H9 (cell line): ENCODE measurements at regions not wholly inside any gene's neighbourhood (a gene's known extent, or its start where the extent isn't known, plus 50 kb on each side); places are given as distances from the start of the nearest gene placed in this dataset.

Experiments used
- DNase-seq: peaks from one replicate; pipeline ENCODE4 v3.0.0-alpha.2; 2017
- H2AFZ ChIP-seq: one replicate; pipeline ENCODE4 v1.6.1; 2013; ENCODE audit warnings: mild to moderate bottlenecking, low read length, control low read depth, moderate library complexity
- H2AK5ac ChIP-seq: 2 replicates; pipeline ENCODE4 v1.6.1; 2013; ENCODE audit warnings: low read length, control low read depth, mixed read lengths; ENCODE audit not compliant: insufficient read length
- H2BK120ac ChIP-seq: one replicate; pipeline ENCODE4 v1.6.1; 2013; ENCODE audit warnings: low read depth, mild to moderate bottlenecking, low read length, control low read depth, inconsistent platforms; ENCODE audit not compliant: poor library complexity, severe bottlenecking
- H2BK12ac ChIP-seq: 2 replicates; pipeline ENCODE4 v1.6.1; 2013; ENCODE audit warnings: low read length, control low read depth, mixed read lengths, low read depth; ENCODE audit not compliant: insufficient read length
- H2BK15ac ChIP-seq: 2 replicates; pipeline ENCODE4 v1.6.1; 2013; ENCODE audit warnings: low read depth, low read length, control low read depth
- H2BK20ac ChIP-seq: one replicate; pipeline ENCODE4 v1.6.1; 2013; ENCODE audit warnings: low read depth, mild to moderate bottlenecking, low read length, control low read depth, inconsistent platforms; ENCODE audit not compliant: poor library complexity, severe bottlenecking
- H2BK5ac ChIP-seq: 2 replicates; pipeline ENCODE4 v1.6.1; 2013; ENCODE audit warnings: low read length, control low read depth, mixed read lengths; ENCODE audit not compliant: insufficient read length
- H3K14ac ChIP-seq: 2 replicates; pipeline ENCODE4 v1.6.1; 2013; ENCODE audit warnings: low read length, control low read depth; ENCODE audit not compliant: insufficient read depth
- H3K18ac ChIP-seq: 2 replicates; pipeline ENCODE4 v1.6.1; 2013; ENCODE audit warnings: low read depth, mild to moderate bottlenecking, mixed read lengths, low read length, control low read depth; ENCODE audit not compliant: insufficient read length
- H3K23ac ChIP-seq: 2 replicates; pipeline ENCODE4 v1.6.1; 2013; ENCODE audit warnings: low read length, control low read depth, mixed read lengths, low read depth; ENCODE audit not compliant: insufficient read length
- H3K23me2 ChIP-seq: 2 replicates; pipeline ENCODE4 v1.6.1; 2013; ENCODE audit warnings: low read depth, mild to moderate bottlenecking, mixed read lengths, low read length, control low read depth; ENCODE audit not compliant: insufficient read length, poor library complexity, severe bottlenecking
- H3K27ac ChIP-seq: 2 replicates; pipeline ENCODE4 v1.5.1; 2013; ENCODE audit warnings: low read length, control low read depth, mixed read lengths, low read depth; ENCODE audit not compliant: insufficient read length
- H3K27me3 ChIP-seq: 2 replicates; pipeline ENCODE4 v1.6.1; 2013; ENCODE audit warnings: low read length, control low read depth, inconsistent platforms; ENCODE audit not compliant: insufficient read depth
- H3K4ac ChIP-seq: 2 replicates; pipeline ENCODE4 v1.6.1; 2013; ENCODE audit warnings: low read depth, mild to moderate bottlenecking, control low read depth, inconsistent platforms, low read length, moderate library complexity
- H3K4me1 ChIP-seq: 2 replicates; pipeline ENCODE4 v1.6.1; 2013; ENCODE audit warnings: low read length, control low read depth, inconsistent platforms; ENCODE audit not compliant: insufficient read depth
- H3K4me2 ChIP-seq: 2 replicates; pipeline ENCODE4 v1.6.1; 2013; ENCODE audit warnings: low read length, control low read depth, mixed read lengths; ENCODE audit not compliant: insufficient read length, insufficient read depth
- H3K56ac ChIP-seq: 2 replicates; pipeline ENCODE4 v1.6.1; 2013; ENCODE audit warnings: low read depth, mild to moderate bottlenecking, mixed read lengths, low read length, control low read depth; ENCODE audit not compliant: insufficient read length
- H3K79me1 ChIP-seq: 2 replicates; pipeline ENCODE4 v1.6.1; 2013; ENCODE audit warnings: low read depth, mild to moderate bottlenecking, moderate library complexity, low read length, control low read depth, inconsistent platforms; ENCODE audit not compliant: insufficient read depth, poor library complexity, severe bottlenecking
- H3K79me2 ChIP-seq: 2 replicates; pipeline ENCODE4 v1.6.1; 2013; ENCODE audit warnings: low read length, control low read depth, inconsistent platforms; ENCODE audit not compliant: insufficient read depth
- H3K9ac ChIP-seq: 2 replicates; pipeline ENCODE4 v1.6.1; 2013; ENCODE audit warnings: low read length, control low read depth, mixed read lengths; ENCODE audit not compliant: insufficient read length; ENCODE audit errors: extremely low read depth
- H3K9me3 ChIP-seq: one replicate; pipeline ENCODE4 v1.6.1; 2013; ENCODE audit warnings: low read depth, low read length, inconsistent platforms; ENCODE audit not compliant: control insufficient read depth
- H3T11ph ChIP-seq: one replicate; pipeline ENCODE4 v1.6.1; 2013; ENCODE audit warnings: mild to moderate bottlenecking, low read length, control low read depth, inconsistent platforms
- H4K20me1 ChIP-seq: one replicate; pipeline ENCODE4 v1.6.1; 2013; ENCODE audit not compliant: control insufficient read depth, insufficient read length, insufficient read depth
- H4K5ac ChIP-seq: 2 replicates; pipeline ENCODE4 v1.6.1; 2013; ENCODE audit warnings: low read depth, mild to moderate bottlenecking, mixed read lengths, low read length, control low read depth; ENCODE audit not compliant: insufficient read length
- H4K8ac ChIP-seq: replicated peaks from 2 replicates; pipeline ENCODE4 v1.6.1; 2013; ENCODE audit warnings: low read length, control low read depth, mixed read lengths, low read depth; ENCODE audit not compliant: insufficient read length
- H4K91ac ChIP-seq: 2 replicates; pipeline ENCODE4 v1.6.1; 2013; ENCODE audit warnings: low read depth, mild to moderate bottlenecking, moderate library complexity, mixed read lengths, low read length, control low read depth; ENCODE audit not compliant: insufficient read length
- H3K27ac Mint-ChIP-seq, 3 experiments: 2 replicates in 2 of 3; 3 replicates in 1 of 3; pipeline ENCODE4 v1.8.0; 2020 to 2021; ENCODE audit warnings: mixed read lengths in 3 of 3, mild to moderate bottlenecking in 1 of 3, moderate library complexity in 1 of 3
- H3K27me3 Mint-ChIP-seq: 2 replicates; pipeline ENCODE4 v1.8.0; 2021; ENCODE audit warnings: low read depth, mild to moderate bottlenecking, moderate library complexity, mixed read lengths
- H3K36me3 Mint-ChIP-seq, 3 experiments: 2 replicates in 2 of 3; 3 replicates in 1 of 3; pipeline ENCODE4 v1.8.0; 2020 to 2021; ENCODE audit warnings: low read depth in 3 of 3, mixed read lengths in 3 of 3; ENCODE audit not compliant: insufficient read depth in 1 of 3
- H3K4me1 Mint-ChIP-seq, 2 experiments: 2 replicates each; pipeline ENCODE4 v1.8.0; 2020; ENCODE audit warnings: mixed read lengths in 2 of 2
- H3K4me3 Mint-ChIP-seq, 2 experiments: 2 replicates in 1 of 2; 3 replicates in 1 of 2; pipeline ENCODE4 v1.8.0; 2020 to 2021; ENCODE audit warnings: mild to moderate bottlenecking in 2 of 2, mixed read lengths in 2 of 2, moderate library complexity in 1 of 2
- H3K9me3 Mint-ChIP-seq, 2 experiments: 2 replicates in 1 of 2; 3 replicates in 1 of 2; pipeline ENCODE4 v1.8.0; 2020; ENCODE audit warnings: mild to moderate bottlenecking in 2 of 2, mixed read lengths in 2 of 2, moderate library complexity in 1 of 2
- WGBS: extraction: QIAGEN DNeasy Blood & Tissue Kit; methylation state at CpG from one replicate; pipeline ENCODE4 v1.1.7; 2013; ENCODE audit warnings: missing lambda C conversion rate, low lambda C conversion rate, mixed read lengths; ENCODE audit not compliant: insufficient read length; ENCODE audit errors: extremely low coverage; 5-methylcytosine and 5-hydroxymethylcytosine counted together
- TF ChIP-seq, protein P1 (sequence below): fragments of 200-600 bp; sonication (generic); conservative IDR thresholded peaks from 3 replicates; pipeline ENCODE4 v1.8.0; 2021; ENCODE audit warnings: antibody characterized with exemption, mild to moderate bottlenecking

- Mint-ChIP-seq H3K4me1 (peaks cover 6 to 8% of the 10 kb centered on the region in 2 experiments), H3K27me3 (peaks cover 1% of the 10 kb centered on the region; the same call in 1 of the 2 replicates), H3K36me3 (no peaks in the 10 kb centered on the region), H3K9me3 (no peaks in the 10 kb centered on the region), H3K4me3 (no peak overlapping the region; a peak in 1 of 5 replicates), H3K27ac (no peak overlapping the region)
- no peaks in the 10 kb centered on the region; the same call in 1 of the 2 replicates for H3K27me3 ChIP-seq
- DNase-seq: no peak
- no peak overlapping the region for H2BK5ac ChIP-seq
- no peak overlapping the region for H4K91ac ChIP-seq
- H3K4ac ChIP-seq: no peak overlapping the region
- no peaks in the 10 kb centered on the region for H3K79me1 ChIP-seq
- H3T11ph ChIP-seq: no peak overlapping the region
- no peak overlapping the region for H4K5ac ChIP-seq
- H2AK5ac ChIP-seq: no peak overlapping the region
- H2BK20ac ChIP-seq: no peak overlapping the region
- TF ChIP-seq, protein P1, sequence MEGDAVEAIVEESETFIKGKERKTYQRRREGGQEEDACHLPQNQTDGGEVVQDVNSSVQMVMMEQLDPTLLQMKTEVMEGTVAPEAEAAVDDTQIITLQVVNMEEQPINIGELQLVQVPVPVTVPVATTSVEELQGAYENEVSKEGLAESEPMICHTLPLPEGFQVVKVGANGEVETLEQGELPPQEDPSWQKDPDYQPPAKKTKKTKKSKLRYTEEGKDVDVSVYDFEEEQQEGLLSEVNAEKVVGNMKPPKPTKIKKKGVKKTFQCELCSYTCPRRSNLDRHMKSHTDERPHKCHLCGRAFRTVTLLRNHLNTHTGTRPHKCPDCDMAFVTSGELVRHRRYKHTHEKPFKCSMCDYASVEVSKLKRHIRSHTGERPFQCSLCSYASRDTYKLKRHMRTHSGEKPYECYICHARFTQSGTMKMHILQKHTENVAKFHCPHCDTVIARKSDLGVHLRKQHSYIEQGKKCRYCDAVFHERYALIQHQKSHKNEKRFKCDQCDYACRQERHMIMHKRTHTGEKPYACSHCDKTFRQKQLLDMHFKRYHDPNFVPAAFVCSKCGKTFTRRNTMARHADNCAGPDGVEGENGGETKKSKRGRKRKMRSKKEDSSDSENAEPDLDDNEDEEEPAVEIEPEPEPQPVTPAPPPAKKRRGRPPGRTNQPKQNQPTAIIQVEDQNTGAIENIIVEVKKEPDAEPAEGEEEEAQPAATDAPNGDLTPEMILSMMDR: no peak
- H3K56ac ChIP-seq: no peak overlapping the region
- H4K20me1 ChIP-seq: no peaks in the 10 kb centered on the region
- no peak overlapping the region for H2AFZ ChIP-seq
- H4K8ac ChIP-seq: no peak overlapping the region
- H3K9ac ChIP-seq: no peak overlapping the region
- no peak overlapping the region for H2BK120ac ChIP-seq
- H3K9me3 ChIP-seq: no peaks in the 10 kb centered on the region
- no peaks in the 10 kb centered on the region for H3K23me2 ChIP-seq
- H2BK12ac ChIP-seq: no peak overlapping the region
- H3K14ac ChIP-seq: no peak overlapping the region
- no peak overlapping the region for H3K23ac ChIP-seq
- no peaks in the 10 kb centered on the region for H3K4me1 ChIP-seq
- H2BK15ac ChIP-seq: no peak overlapping the region
- H3K79me2 ChIP-seq: no peaks in the 10 kb centered on the region
- no peak overlapping the region for H3K27ac ChIP-seq
- WGBS: no CpG with 5 or more reads among the region's 3 CpGs
- no peak overlapping the region for H3K4me2 ChIP-seq
- H3K18ac ChIP-seq: no peak overlapping the region
These were observed 164.5 kb upstream of the PPP2R3A start for GRCh38 chr3:135801018-135801417.
